CD14-positive monocyte (primary cell): ENCODE measurements at regions not wholly inside any gene's neighbourhood (a gene's known extent, or its start where the extent isn't known, plus 50 kb on each side); places are given as distances from the start of the nearest gene placed in this dataset.

ENCODE experiments used
- DNase-seq, 3 donors: peaks; one replicate each; pipeline ENCODE4 v3.0.0-alpha.2; 2011 to 2022
- H2AFZ ChIP-seq: 2 replicates; pipeline ENCODE4 v1.6.0; 2012; ENCODE audit warnings: mild to moderate bottlenecking, low read depth, low read length, inconsistent platforms; ENCODE audit not compliant: insufficient read depth, poor library complexity, severe bottlenecking
- H3K27ac ChIP-seq, 2 donors: 1 replicate in 1 of 2; 2 replicates in 1 of 2; pipeline ENCODE4 v1.5.1; 2012 to 2013; ENCODE audit warnings: low read length in 2 of 2, control low read depth in 1 of 2, inconsistent platforms in 1 of 2, low read depth in 1 of 2, mild to moderate bottlenecking in 1 of 2
- H3K27me3 ChIP-seq, 2 donors: one replicate each; pipeline versions ENCODE4 v1.6.0 to v1.6.1; 2011 to 2013; ENCODE audit warnings: low read length in 2 of 2; ENCODE audit not compliant: control insufficient read depth in 2 of 2, insufficient read depth in 2 of 2
- H3K36me3 ChIP-seq, 2 donors: replicated peaks in 1 of 2; 1 replicate in 1 of 2; 2 replicates in 1 of 2; pipeline versions ENCODE4 v1.5.1 to v1.6.1; 2012 to 2013; ENCODE audit warnings: low read length in 2 of 2, control low read depth in 1 of 2, inconsistent platforms in 1 of 2, mild to moderate bottlenecking in 1 of 2; ENCODE audit not compliant: insufficient read depth in 2 of 2, control insufficient read depth in 1 of 2
- H3K4me1 ChIP-seq, 2 donors: 1 replicate in 1 of 2; 2 replicates in 1 of 2; pipeline versions ENCODE4 v1.5.1 to v1.6.1; 2012 to 2013; ENCODE audit warnings: low read length in 2 of 2, control low read depth in 1 of 2, inconsistent platforms in 1 of 2, mild to moderate bottlenecking in 1 of 2, moderate library complexity in 1 of 2; ENCODE audit not compliant: insufficient read depth in 2 of 2, control insufficient read depth in 1 of 2
- H3K4me2 ChIP-seq: replicated peaks from 2 replicates; pipeline ENCODE3; 2012; ENCODE audit warnings: low read length, moderate library complexity, mild to moderate bottlenecking; ENCODE audit not compliant: poor library complexity, severe bottlenecking; ENCODE audit errors: extremely low read depth
- H3K4me3 ChIP-seq, 3 experiments: fragments of 200-600 bp in 1 of 3; sonication (generic) in 1 of 3; replicated peaks in 1 of 3; 1 replicate in 2 of 3; 2 replicates in 1 of 3; pipeline ENCODE4 v1.5.1; 2011 to 2013; ENCODE audit warnings: low read length in 3 of 3, mild to moderate bottlenecking in 3 of 3, control low read depth in 2 of 3, low read depth in 2 of 3, inconsistent platforms in 1 of 3, moderate library complexity in 1 of 3
- H3K79me2 ChIP-seq: 2 replicates; pipeline ENCODE4 v1.6.0; 2012; ENCODE audit warnings: mild to moderate bottlenecking, control low read depth, inconsistent platforms, low read length, moderate library complexity; ENCODE audit not compliant: insufficient read depth
- H3K9ac ChIP-seq: 2 replicates; pipeline ENCODE4 v1.6.0; 2017; ENCODE audit warnings: low read length, mild to moderate bottlenecking; ENCODE audit not compliant: insufficient read depth, poor library complexity, severe bottlenecking
- H3K9me3 ChIP-seq, 2 donors: replicated peaks in 1 of 2; 1 replicate in 1 of 2; 2 replicates in 1 of 2; pipeline versions ENCODE4 v1.5.1 to v1.6.1; 2012 to 2013; ENCODE audit warnings: low read length in 2 of 2, control low read depth in 1 of 2; ENCODE audit not compliant: control insufficient read depth in 1 of 2, insufficient read depth in 1 of 2
- H4K20me1 ChIP-seq: 2 replicates; pipeline ENCODE4 v1.6.0; 2012; ENCODE audit warnings: mild to moderate bottlenecking, low read length, control low read depth, moderate library complexity; ENCODE audit not compliant: insufficient read depth
- H3K27ac Mint-ChIP-seq, 7 donors: one replicate each; pipeline ENCODE4 v1.8.0; 2020; ENCODE audit warnings: mild to moderate bottlenecking in 7 of 7, mixed read lengths in 7 of 7, moderate library complexity in 6 of 7, inconsistent platforms in 2 of 7
- H3K27me3 Mint-ChIP-seq, 3 donors: one replicate each; pipeline ENCODE4 v1.8.0; 2021 to 2022; ENCODE audit warnings: low read depth in 3 of 3, mild to moderate bottlenecking in 3 of 3, mixed read lengths in 3 of 3, moderate library complexity in 3 of 3, inconsistent platforms in 1 of 3
- H3K36me3 Mint-ChIP-seq, 2 donors: one replicate each; pipeline ENCODE4 v1.8.0; 2020; ENCODE audit warnings: mixed read lengths in 2 of 2, inconsistent platforms in 1 of 2, mild to moderate bottlenecking in 1 of 2
- H3K4me1 Mint-ChIP-seq: one replicate; pipeline ENCODE4 v1.8.0; 2020; ENCODE audit warnings: mild to moderate bottlenecking, mixed read lengths
- H3K4me3 Mint-ChIP-seq, 2 donors: one replicate each; pipeline ENCODE4 v1.8.0; 2020; ENCODE audit warnings: mild to moderate bottlenecking in 2 of 2, mixed read lengths in 2 of 2, moderate library complexity in 1 of 2
- H3K9me3 Mint-ChIP-seq, 7 donors: one replicate each; pipeline ENCODE4 v1.8.0; 2020 to 2022; ENCODE audit warnings: mixed read lengths in 7 of 7, mild to moderate bottlenecking in 6 of 7, moderate library complexity in 6 of 7, inconsistent platforms in 2 of 7
- CTCF ChIP-seq: fragments of 200-600 bp; IDR thresholded peaks from one replicate; pipeline ENCODE4 v1.8.0; 2022; ENCODE audit warnings: antibody characterized with exemption, mild to moderate bottlenecking
- WGBS: methylation state at CpG from one replicate; pipeline ENCODE4 v1.1.5; 2013; ENCODE audit warnings: missing lambda C conversion rate; ENCODE audit not compliant: insufficient coverage; 5-methylcytosine and 5-hydroxymethylcytosine counted together
- intact Hi-C, 2 donors: fragments of 100-400 bp; cut with micrococcal nuclease; formaldehyde crosslinking; loops; one replicate each; pipeline versions ENCODE4 v1.15.0 to v1.15.1; 2023

GRCh38 chr10:88209231-88209630, 345.8 kb downstream of the PTEN start:
- TF ChIP-seq CTCF, result no peak
- no peak overlapping the region for H3K27ac Mint-ChIP-seq
- WGBS, result 100% methylated on average over 4 of the region's 4 CpGs

GRCh38 chr10:88209837-88210561, 346.6 kb downstream of the PTEN start:
- Histone ChIP-seq H3K9ac (no peak overlapping the region), H4K20me1 (no peaks in the 10 kb centered on the region), H3K4me1 (no peaks in the 10 kb centered on the region), H3K9me3 (no peaks in the 10 kb centered on the region), H3K79me2 (no peaks in the 10 kb centered on the region), H3K27ac (no peak overlapping the region), H3K4me3 (no peak overlapping the region), H3K36me3 (no peaks in the 10 kb centered on the region), H3K4me2 (no peak overlapping the region), H3K27me3 (no peaks in the 10 kb centered on the region), H2AFZ (no peak overlapping the region)
- Mint-ChIP-seq H3K4me3 (no peak overlapping the region), H3K27ac (no peak overlapping the region), H3K27me3 (peaks cover 0 to 4% (median 3%) of the 10 kb centered on the region in 3 donors), H3K36me3 (no peaks in the 10 kb centered on the region), H3K9me3 (peaks cover 0 to 2% (median 0%) of the 10 kb centered on the region in 7 donors), H3K4me1 (no peaks in the 10 kb centered on the region)
- DNase-seq, result no peak
- WGBS, result 100% methylated on average over 2 of the region's 5 CpGs
- intact Hi-C loops, result no loop called here
- TF ChIP-seq CTCF, result no peak

More at GRCh38 chr10:88209231-88209630, 345.8 kb downstream of the PTEN start:
- H3K79me2 ChIP-seq, result no peaks in the 10 kb centered on the region
- no peaks in the 10 kb centered on the region for H3K27me3 ChIP-seq
- no peak for DNase-seq
- no peaks in the 10 kb centered on the region for H4K20me1 ChIP-seq
- no peak overlapping the region for H3K27ac ChIP-seq
- intact Hi-C loops, result no loop called here
- no peak overlapping the region for H3K4me3 Mint-ChIP-seq
- no peak overlapping the region for H3K4me2 ChIP-seq
- no peaks in the 10 kb centered on the region for H3K4me1 ChIP-seq
- no peaks in the 10 kb centered on the region for H3K9me3 ChIP-seq
- peaks cover 0 to 2% (median 0%) of the 10 kb centered on the region in 7 donors for H3K9me3 Mint-ChIP-seq
- H3K9ac ChIP-seq, result no peak overlapping the region
- no peaks in the 10 kb centered on the region for H3K36me3 ChIP-seq
- no peak overlapping the region for H3K4me3 ChIP-seq
- no peak overlapping the region for H2AFZ ChIP-seq
- no peaks in the 10 kb centered on the region for H3K4me1 Mint-ChIP-seq
- no peaks in the 10 kb centered on the region for H3K36me3 Mint-ChIP-seq
- H3K27me3 Mint-ChIP-seq, result peaks cover 0 to 4% (median 3%) of the 10 kb centered on the region in 3 donors
